ENCODE measurements at regions not wholly inside any gene's neighbourhood (a gene's known extent, or its start where the extent isn't known, plus 50 kb on each side); places are given as distances from the start of the nearest gene placed in this dataset.

DNA sequence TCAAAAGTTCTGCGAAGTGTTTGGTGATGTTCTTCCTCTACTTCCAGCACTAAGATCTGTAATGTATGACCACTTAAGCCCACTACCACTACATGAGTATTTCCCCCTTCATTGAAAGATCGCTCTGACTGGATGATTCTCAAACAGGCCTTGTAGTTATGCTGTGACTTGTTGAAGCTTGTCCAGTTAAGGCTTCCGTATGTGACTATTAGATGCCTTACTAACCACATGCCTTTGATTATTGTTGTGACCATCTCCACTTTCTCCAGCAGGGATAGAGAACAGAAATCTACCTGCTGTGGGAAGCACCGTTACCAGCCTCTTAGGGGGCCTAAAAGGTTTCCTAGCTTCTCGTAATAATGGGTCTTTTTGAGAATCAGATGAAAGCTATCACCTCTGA lies 81.1 kb downstream of the NOC3L start:
- no peak for DNase-seq (ENCODE audit: low read depth in 2 of 2)

DNA sequence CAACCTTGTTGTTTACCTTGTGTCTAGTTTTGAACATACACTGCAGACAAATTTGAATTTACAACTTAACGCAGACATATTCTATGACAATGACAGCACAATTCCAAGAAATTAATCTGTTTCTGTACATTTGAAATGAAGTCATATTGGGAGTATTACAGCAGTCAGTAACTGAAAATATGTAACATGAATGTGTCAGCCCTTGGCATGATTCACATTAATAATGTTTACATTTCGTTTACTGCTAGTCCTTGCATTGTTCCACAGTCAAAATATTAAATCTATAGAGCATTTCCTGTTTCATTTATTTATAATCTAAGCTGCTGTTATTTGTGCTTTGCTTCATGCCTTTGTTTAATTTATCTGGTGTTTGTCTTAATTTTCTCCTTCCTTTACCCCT lies 80.4 kb downstream of the NOC3L start:
- DNase-seq (ENCODE audit: low read depth in 2 of 2): no peak
